ENCODE measurements at regions not wholly inside any gene's neighbourhood (a gene's known extent, or its start where the extent isn't known, plus 50 kb on each side); places are given as distances from the start of the nearest gene placed in this dataset.
"Not testable (repeated sequence)": the region's sequence is repeated elsewhere in the genome, so short reads cannot be mapped to it uniquely, and the experiment has no call there.

DNA sequence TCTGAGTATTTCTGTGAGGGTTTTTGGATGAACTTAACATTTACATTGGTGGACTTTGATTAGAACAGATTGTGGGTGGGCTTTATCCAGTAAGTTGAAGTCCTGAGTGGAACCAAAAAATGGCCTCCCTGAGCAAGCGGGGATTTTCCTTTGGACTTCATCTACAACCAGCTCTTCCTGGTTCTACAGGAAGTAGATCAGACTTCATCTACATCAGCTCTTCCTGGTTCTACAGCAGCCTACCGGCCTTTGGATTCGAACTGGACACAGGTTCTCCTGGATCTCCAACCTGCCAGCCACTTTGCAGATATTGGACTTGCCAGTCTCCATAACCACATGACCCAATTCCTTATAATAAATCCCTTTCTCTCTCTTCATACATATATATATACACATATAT is 79.9 kb upstream of the STK39 start:
- Mint-ChIP-seq H3K27me3 (peaks cover 7% of the 10 kb centered on the region), H3K4me1 (peaks cover 9% of the 10 kb centered on the region), H3K27ac (no peak overlapping the region), H3K9me3 (peaks cover 24% of the 10 kb centered on the region), H3K4me3 (no peak overlapping the region), H3K36me3 (peaks cover 11% of the 10 kb centered on the region)
- DNase-seq = no peak

- no peak overlapping the region for H3K27ac Mint-ChIP-seq
- H3K36me3 Mint-ChIP-seq = peaks cover 11% of the 10 kb centered on the region
- H3K9me3 Mint-ChIP-seq = peaks cover 24% of the 10 kb centered on the region
- peaks cover 9% of the 10 kb centered on the region for H3K4me1 Mint-ChIP-seq
- DNase-seq = no peak
- H3K27me3 Mint-ChIP-seq = peaks cover 5% of the 10 kb centered on the region
- H3K4me3 Mint-ChIP-seq = no peak overlapping the region
Observed at GRCh38 chr2:168328421-168328820, 81.0 kb upstream of the STK39 start.

DNA sequence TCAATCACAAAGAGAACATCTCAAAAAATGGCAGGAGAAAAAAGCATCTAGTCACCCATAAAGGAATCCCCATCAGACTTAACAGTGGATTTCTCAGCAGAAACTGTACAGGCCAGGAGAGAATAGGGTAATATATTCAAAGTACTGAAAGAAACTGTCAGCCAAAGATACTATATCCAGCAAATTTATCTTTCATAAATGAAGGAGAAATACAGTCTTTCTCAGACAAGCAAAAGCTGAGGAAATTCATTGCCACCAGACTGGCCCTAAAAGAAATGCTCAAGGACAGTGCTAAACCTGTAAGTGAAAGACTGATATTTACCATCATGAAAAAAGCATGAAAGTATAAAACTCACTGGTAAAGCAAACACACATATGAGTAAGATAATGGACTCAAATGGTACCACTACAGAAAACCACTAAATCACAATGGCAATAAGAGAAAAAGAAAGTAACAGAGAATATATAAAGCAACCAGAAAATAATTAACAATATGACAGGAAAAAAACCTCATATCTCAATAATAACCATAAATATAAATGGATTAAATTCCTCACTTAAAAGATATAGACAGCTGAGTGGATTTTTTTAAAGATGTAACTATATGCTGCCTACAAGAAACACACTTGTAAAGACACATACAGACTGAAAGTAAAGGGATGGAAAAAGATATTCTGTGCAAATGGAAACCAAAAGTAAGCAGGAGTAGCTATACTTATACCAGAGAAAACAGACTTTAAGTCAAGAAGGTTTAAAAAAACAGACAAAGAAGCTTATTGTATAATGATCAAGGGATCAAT is 83.4 kb upstream of the STK39 start:
- Mint-ChIP-seq H3K9me3 (peaks cover 24% of the 10 kb centered on the region), H3K4me3 (no peak overlapping the region), H3K4me1 (peaks cover 9% of the 10 kb centered on the region), H3K27me3 (no peaks in the 10 kb centered on the region), H3K27ac (peak overlapping the region; percentile 26), H3K36me3 (peaks cover 11% of the 10 kb centered on the region)
- DNase-seq = no peak

DNA sequence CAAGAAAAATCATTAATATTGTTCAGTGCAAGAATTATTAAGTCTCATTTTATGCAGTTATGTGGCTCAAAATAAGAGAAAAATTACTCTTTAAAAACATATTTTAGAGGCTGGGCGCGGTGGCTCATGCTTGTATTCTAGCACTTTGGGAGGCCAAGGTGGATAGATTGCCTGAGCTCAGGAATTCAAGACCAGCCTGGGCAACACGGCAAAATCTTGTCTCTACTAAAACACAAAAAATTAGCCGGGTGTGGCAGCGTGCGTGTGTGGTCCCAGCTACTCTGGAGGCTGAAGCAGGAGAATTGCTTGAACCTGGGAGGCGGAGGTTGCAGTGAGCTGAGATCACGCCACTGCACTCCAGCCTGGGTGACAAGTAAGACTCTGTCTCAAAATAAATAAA is 87.9 kb upstream of the STK39 start:
- not testable (repeated sequence) for H3K36me3 Mint-ChIP-seq, H3K4me3 Mint-ChIP-seq, H3K4me1 Mint-ChIP-seq, H3K27ac Mint-ChIP-seq, DNase-seq, H3K27me3 Mint-ChIP-seq
- peaks cover 16% of the 10 kb centered on the region for H3K9me3 Mint-ChIP-seq

DNA sequence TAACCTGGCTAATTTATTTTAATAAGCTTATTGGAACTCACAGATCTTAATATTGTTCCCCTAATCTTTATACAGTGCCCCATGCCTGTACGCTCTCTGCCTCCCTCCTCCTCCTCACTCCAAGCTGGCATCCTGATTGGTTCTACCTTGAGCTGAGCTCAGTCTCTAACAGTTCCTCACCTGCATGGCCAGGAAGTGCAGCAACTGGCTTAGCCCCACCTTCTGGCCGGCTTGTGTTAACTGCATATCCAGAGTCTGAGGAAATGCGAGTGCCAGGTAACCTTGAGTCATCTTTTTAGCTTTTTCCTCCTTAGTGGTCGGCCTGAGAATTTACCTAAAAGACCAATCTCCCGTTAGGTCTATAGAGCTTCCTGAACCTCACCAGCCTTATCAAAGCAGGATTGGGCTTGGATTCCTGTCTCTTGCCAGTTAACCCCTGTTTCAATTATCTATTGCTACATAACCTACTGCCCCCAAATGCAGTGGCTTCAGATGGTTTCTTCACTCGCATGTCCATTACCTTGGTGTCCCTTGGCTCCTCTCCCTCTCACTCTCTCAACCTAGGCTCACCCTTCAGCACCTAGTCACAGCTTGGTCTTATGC is 89.5 kb upstream of the STK39 start:
- Mint-ChIP-seq H3K4me3 (no peak overlapping the region), H3K27ac (no peak overlapping the region), H3K36me3 (peaks cover 1% of the 10 kb centered on the region), H3K27me3 (peaks cover 7% of the 10 kb centered on the region), H3K9me3 (peaks cover 1% of the 10 kb centered on the region), H3K4me1 (no peaks in the 10 kb centered on the region)
- peak; percentile 42 for DNase-seq

DNA sequence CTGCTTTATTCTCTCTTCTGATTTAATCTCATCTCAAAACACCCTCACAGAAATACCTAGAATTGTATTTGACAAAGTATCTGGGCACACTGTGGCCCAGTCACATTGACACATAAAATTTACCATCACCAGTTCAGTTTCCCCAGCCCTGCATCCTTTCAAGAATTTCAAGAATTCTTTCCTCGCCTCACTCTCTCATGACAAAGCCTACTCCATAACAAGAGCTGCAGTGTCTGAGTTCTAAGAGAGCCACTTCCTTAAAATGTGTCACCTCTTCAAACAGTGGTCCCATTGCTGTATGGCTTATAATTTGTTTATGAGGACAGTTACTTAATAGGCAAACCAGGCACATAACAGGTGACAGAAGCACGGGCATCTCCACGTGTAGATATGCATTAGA is 90.9 kb upstream of the STK39 start:
- no peaks in the 10 kb centered on the region for H3K4me1 Mint-ChIP-seq
- H3K27me3 Mint-ChIP-seq = peaks cover 7% of the 10 kb centered on the region
- H3K27ac Mint-ChIP-seq = no peak overlapping the region
- no peaks in the 10 kb centered on the region for H3K36me3 Mint-ChIP-seq
- no peak for DNase-seq
- H3K9me3 Mint-ChIP-seq = no peaks in the 10 kb centered on the region
- no peak overlapping the region for H3K4me3 Mint-ChIP-seq

GRCh38 chr2:168338803-168339437 is 91.5 kb upstream of the STK39 start:
- Mint-ChIP-seq H3K36me3 (no peaks in the 10 kb centered on the region), H3K27me3 (peaks cover 7% of the 10 kb centered on the region), H3K4me3 (no peak overlapping the region), H3K4me1 (no peaks in the 10 kb centered on the region), H3K9me3 (no peaks in the 10 kb centered on the region), H3K27ac (no peak overlapping the region)
- DNase-seq = no peak

DNA sequence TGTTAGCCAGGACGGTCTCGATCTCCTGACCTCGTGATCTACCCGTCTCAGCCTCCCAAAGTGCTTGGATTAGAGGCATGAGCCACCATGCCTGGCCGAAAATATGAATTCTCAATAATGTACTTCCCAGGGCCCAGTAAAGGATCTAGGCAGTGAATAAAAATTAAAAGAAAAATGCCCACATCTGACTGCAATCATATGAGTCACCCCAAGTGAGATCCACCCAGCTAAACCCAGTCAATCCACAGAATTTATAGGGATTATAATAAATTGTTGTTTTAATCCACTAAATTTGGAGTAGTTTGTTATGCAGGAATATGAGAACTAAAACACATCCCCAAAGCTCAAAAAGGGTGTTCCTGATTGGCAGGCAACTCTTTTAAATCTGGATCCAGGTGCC is 93.5 kb upstream of the STK39 start:
- H3K9me3 Mint-ChIP-seq = no peaks in the 10 kb centered on the region

GRCh38 chr2:168343586-168343985 is 96.2 kb upstream of the STK39 start:
- Mint-ChIP-seq H3K4me1 (peaks cover 6% of the 10 kb centered on the region), H3K4me3 (no peak overlapping the region), H3K27ac (no peak overlapping the region), H3K27me3 (peaks cover 7% of the 10 kb centered on the region), H3K36me3 (no peaks in the 10 kb centered on the region), H3K9me3 (no peaks in the 10 kb centered on the region)
- no peak for DNase-seq

More for the DNA sequence above, 93.5 kb upstream of the STK39 start:
- H3K36me3 Mint-ChIP-seq = no peaks in the 10 kb centered on the region
- H3K27me3 Mint-ChIP-seq = peaks cover 7% of the 10 kb centered on the region
- no peaks in the 10 kb centered on the region for H3K4me1 Mint-ChIP-seq
- DNase-seq = no peak
- H3K4me3 Mint-ChIP-seq = no peak overlapping the region
- H3K27ac Mint-ChIP-seq = no peak overlapping the region

DNA sequence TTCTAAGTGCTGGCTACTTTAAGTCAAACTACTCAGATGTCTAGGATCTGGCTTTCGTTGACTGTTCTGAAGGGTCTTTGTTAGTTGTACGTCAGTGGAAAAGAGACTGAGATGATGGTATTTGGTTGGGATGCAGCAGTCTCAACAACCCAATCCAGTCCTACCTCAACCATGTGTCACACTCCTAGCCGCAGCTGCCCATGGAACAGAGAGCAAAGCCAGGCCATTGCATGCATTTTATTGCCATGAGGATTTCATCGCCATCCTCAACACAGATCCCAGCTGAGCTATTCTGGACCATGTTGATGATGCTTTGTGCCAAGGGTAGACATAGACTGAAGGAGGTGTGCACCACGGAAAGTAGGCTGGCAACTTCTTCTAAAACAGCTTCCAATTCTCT is 97.3 kb upstream of the STK39 start:
- peaks cover 6% of the 10 kb centered on the region for H3K4me1 Mint-ChIP-seq
- peaks cover 7% of the 10 kb centered on the region for H3K27me3 Mint-ChIP-seq
- DNase-seq = no peak
- no peaks in the 10 kb centered on the region for H3K9me3 Mint-ChIP-seq
- no peaks in the 10 kb centered on the region for H3K36me3 Mint-ChIP-seq
- H3K4me3 Mint-ChIP-seq = no peak overlapping the region
- H3K27ac Mint-ChIP-seq = no peak overlapping the region

DNA sequence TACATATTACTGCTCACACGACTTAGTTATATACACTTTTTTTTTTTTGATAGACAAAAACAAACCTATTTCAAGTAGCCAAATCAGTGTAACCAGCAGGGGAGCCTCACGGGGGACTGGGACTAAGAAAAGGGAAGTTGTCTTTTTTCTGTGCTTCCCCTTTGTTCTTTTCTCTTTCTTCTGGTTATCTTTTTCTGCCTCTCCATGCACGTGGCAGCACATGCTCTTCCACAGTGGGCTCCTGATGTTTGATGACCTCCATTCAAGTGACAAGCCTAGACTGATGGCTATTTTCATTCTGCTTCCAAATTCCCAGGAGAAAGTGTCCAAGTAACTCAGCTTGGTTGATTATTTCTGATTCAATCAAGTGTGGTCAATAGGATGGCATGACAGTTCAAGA is 98.2 kb upstream of the STK39 start:
- Mint-ChIP-seq H3K27me3 (peaks cover 7% of the 10 kb centered on the region), H3K4me1 (peaks cover 6% of the 10 kb centered on the region), H3K36me3 (no peaks in the 10 kb centered on the region), H3K9me3 (no peaks in the 10 kb centered on the region), H3K27ac (no peak overlapping the region), H3K4me3 (no peak overlapping the region)
- DNase-seq = no peak

DNA sequence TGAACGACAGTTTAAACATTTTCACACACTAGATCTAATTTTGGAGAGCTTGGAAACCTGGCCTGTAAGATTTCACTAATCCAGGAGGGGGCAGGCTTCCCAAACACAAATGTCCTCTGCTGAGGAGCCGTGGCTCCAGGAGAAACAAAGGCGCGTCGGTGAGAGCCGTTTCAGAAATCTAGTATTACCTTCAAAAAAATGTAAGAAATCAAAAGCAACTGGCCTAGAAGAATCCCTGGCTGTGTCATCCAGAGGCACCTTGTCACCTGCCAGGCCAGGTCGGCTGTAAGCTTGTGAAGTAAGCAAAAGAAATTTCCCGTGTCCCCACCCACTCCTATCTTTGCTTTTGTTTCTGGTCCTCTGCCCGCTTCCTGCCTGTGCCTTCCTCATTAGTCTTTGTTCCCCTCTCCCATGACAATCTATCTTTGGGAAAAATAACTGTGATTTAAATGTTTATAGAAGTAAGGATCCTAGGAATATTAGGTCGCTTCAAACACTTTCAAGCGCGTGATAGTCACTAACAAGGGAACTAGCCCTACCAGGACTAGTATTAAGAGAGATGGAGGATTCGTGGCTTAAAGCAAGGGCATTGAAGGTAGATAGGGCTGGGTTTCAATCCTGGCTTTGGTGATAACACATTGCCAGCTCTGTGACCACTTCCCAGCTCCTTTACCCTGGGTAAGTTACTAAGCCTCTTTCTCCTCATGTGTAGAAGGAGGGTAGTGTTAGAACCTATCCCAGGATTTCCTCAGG is 99.5 kb upstream of the STK39 start:
- Mint-ChIP-seq H3K4me1 (peaks cover 6% of the 10 kb centered on the region), H3K4me3 (peak overlapping the region; percentile 81), H3K36me3 (no peaks in the 10 kb centered on the region), H3K27ac (no peak overlapping the region), H3K9me3 (no peaks in the 10 kb centered on the region), H3K27me3 (no peaks in the 10 kb centered on the region)
- DNase-seq = peak; percentile 60

DNA sequence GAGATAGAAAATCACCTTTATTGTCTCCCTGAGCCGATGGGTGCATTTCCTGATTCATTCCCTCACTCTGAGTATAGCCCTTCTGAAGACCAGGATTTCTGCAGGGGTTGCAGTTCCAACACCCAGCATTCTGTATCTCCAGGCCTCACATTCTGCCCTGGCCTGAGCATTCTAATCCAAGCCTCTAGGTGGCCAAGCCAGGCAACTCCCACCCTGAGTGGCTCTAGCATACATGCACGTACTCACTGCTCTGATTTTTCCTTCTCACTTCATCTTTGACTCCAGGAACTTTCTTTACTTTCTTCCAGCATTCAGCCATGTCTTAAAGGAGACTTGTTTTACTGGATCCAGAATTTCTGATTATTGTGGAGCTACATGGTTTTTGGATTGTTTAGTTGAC is 100.7 kb upstream of the STK39 start:
- peaks cover 6% of the 10 kb centered on the region for H3K4me1 Mint-ChIP-seq
- H3K27me3 Mint-ChIP-seq = no peaks in the 10 kb centered on the region
- H3K4me3 Mint-ChIP-seq = no peak overlapping the region
- no peaks in the 10 kb centered on the region for H3K36me3 Mint-ChIP-seq
- no peak for DNase-seq
- H3K27ac Mint-ChIP-seq = no peak overlapping the region
- peaks cover 1% of the 10 kb centered on the region for H3K9me3 Mint-ChIP-seq

DNA sequence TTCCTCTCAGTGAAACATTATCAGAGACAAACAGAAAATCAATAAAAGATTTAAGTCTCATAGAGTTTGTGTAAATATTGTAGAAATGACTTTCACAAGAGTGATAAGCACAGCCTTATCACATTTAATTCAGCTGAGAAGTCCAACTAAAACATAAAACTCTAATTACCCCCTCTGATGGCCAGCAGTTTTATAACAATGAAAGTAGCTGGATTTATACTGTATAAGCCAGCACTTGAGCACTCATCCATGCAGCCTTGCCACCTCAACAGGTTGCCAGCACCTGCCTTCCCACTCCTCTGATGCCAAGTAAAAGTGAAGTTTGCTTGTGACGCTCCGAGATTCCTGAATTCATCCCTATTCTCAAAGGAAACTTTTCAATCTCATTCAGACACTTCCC is 103.0 kb upstream of the STK39 start:
- H3K4me1 Mint-ChIP-seq = peaks cover 19% of the 10 kb centered on the region
- H3K9me3 Mint-ChIP-seq = peaks cover 8% of the 10 kb centered on the region
- no peak for DNase-seq
- no peak overlapping the region for H3K27ac Mint-ChIP-seq
- no peak overlapping the region for H3K4me3 Mint-ChIP-seq
- H3K36me3 Mint-ChIP-seq = no peaks in the 10 kb centered on the region
- H3K27me3 Mint-ChIP-seq = no peaks in the 10 kb centered on the region

DNA sequence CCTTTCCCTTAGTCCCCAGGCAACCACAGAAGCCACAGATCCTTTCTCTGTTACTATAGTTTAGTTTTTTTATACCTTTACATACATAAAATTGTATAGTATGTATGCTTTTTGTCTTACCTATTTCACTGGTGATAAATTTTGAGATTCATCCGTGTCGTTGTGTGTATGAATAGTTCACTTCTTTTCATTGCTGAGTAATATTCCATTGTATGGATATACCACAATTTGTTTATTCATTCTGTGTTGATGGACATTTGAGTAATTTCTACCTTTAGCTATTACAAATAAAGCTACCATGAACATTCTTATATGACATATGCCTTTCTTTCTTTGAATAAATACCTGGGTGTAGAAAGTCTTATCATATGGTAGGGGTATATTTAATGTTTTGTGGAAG is 102.8 kb upstream of the CERS6 start:
- peaks cover 20% of the 10 kb centered on the region for H3K4me1 Mint-ChIP-seq
- no peaks in the 10 kb centered on the region for H3K36me3 Mint-ChIP-seq

More for the DNA sequence above, 102.8 kb upstream of the CERS6 start:
- no peak overlapping the region for H3K27ac Mint-ChIP-seq
- H3K9me3 Mint-ChIP-seq = peaks cover 8% of the 10 kb centered on the region
- no peak for DNase-seq
- no peaks in the 10 kb centered on the region for H3K27me3 Mint-ChIP-seq
- H3K4me3 Mint-ChIP-seq = no peak overlapping the region

Data from activated naive CD8-positive, alpha-beta T cell treated with anti-CD3 and anti-CD28 coated beads for 36 hours (primary cell).